B cell (primary cell): ENCODE measurements at regions not wholly inside any gene's neighbourhood (a gene's known extent, or its start where the extent isn't known, plus 50 kb on each side); places are given as distances from the start of the nearest gene placed in this dataset.

Experiments
- ATAC-seq: fragments of 200-7000 bp; cut with Tn5 transposase; one replicate; pipeline ENCODE4 v1.10.0; 2021; ENCODE audit warnings: low read depth, mild to moderate bottlenecking, moderate number of reproducible peaks, moderate library complexity
- CTCF ChIA-PET: fragments of 350-600 bp; sonication (Branson Sonifier 250); formaldehyde crosslinking; loops from one replicate; lab custom pipeline; 2021; ENCODE audit warnings: antibody characterized with exemption, inconsistent platforms; lab: Charles Lee
- POLR2A ChIA-PET: fragments of 350-600 bp; sonication (Branson Sonifier 250); formaldehyde crosslinking; loops from one replicate; lab custom pipeline; 2021; ENCODE audit warnings: antibody characterized with exemption; lab: Charles Lee
- DNase-seq: peaks from one replicate; pipeline ENCODE4 v3.0.0; 2013
- H2AFZ ChIP-seq: 2 replicates; pipeline ENCODE4 v1.6.1; 2012; ENCODE audit warnings: mild to moderate bottlenecking, low read depth, low read length; ENCODE audit not compliant: insufficient read depth, poor library complexity, severe bottlenecking
- H3K27ac ChIP-seq, 2 donors: 1 replicate in 1 of 2; 2 replicates in 1 of 2; pipeline ENCODE4 v1.5.1; 2012 to 2013; ENCODE audit warnings: low read length in 2 of 2, mild to moderate bottlenecking in 2 of 2, moderate library complexity in 1 of 2
- H3K27me3 ChIP-seq, 4 experiments: fragments of 200-600 bp in 1 of 4; sonication (generic) in 1 of 4; replicated peaks in 1 of 4; 1 replicate in 2 of 4; 2 replicates in 2 of 4; pipeline versions ENCODE4 v1.6.1 to v1.7.0; 2013 to 2016; ENCODE audit warnings: low read length in 3 of 4, mild to moderate bottlenecking in 2 of 4, mixed read lengths in 1 of 4, moderate library complexity in 1 of 4; ENCODE audit not compliant: insufficient read depth in 4 of 4, control insufficient read depth in 3 of 4; ENCODE audit errors: control extremely low read depth in 1 of 4
- H3K36me3 ChIP-seq, 2 experiments: replicated peaks in 1 of 2; 1 replicate in 1 of 2; 2 replicates in 1 of 2; pipeline versions ENCODE4 v1.6.1 to v1.7.1; 2013; ENCODE audit warnings: low read length in 1 of 2; ENCODE audit not compliant: insufficient read depth in 2 of 2, control insufficient read depth in 1 of 2; ENCODE audit errors: control extremely low read depth in 1 of 2, extremely low read depth in 1 of 2
- H3K4me1 ChIP-seq, 2 donors: fragments of 200-600 bp in 1 of 2; sonication (generic) in 1 of 2; 1 replicate in 1 of 2; 2 replicates in 1 of 2; pipeline versions ENCODE4 v1.5.1 to v1.6.1; 2013 to 2017; ENCODE audit warnings: low read length in 2 of 2; ENCODE audit not compliant: control insufficient read depth in 2 of 2, insufficient read depth in 2 of 2
- H3K4me2 ChIP-seq: replicated peaks from 2 replicates; pipeline ENCODE3; 2012; ENCODE audit warnings: mild to moderate bottlenecking, low read depth, low read length; ENCODE audit not compliant: poor library complexity, severe bottlenecking
- H3K4me3 ChIP-seq, 5 experiments: fragments of 200-600 bp in 1 of 5; sonication (generic) in 1 of 5; 1 replicate in 3 of 5; 2 replicates in 2 of 5; pipeline versions ENCODE4 v1.5.1 to v1.7.0; 2011 to 2016; ENCODE audit warnings: low read length in 4 of 5, mild to moderate bottlenecking in 4 of 5, low read depth in 2 of 5, control low read depth in 1 of 5, moderate library complexity in 1 of 5; ENCODE audit not compliant: insufficient read depth in 1 of 5; ENCODE audit errors: control extremely low read depth in 1 of 5, extremely low read depth in 1 of 5
- H3K79me2 ChIP-seq: fragments of 200-600 bp; sonication (generic); one replicate; pipeline ENCODE4 v1.6.0; 2016; ENCODE audit warnings: low read length; ENCODE audit not compliant: control insufficient read depth, insufficient read depth
- H3K9ac ChIP-seq: fragments of 200-600 bp; sonication (generic); 2 replicates; pipeline ENCODE4 v1.6.1; 2017; ENCODE audit warnings: mild to moderate bottlenecking, low read length, moderate library complexity
- H3K9me3 ChIP-seq, 3 donors: one replicate each; pipeline versions ENCODE4 v1.6.1 to v1.7.1; 2013; ENCODE audit warnings: low read length in 2 of 3; ENCODE audit not compliant: control insufficient read depth in 2 of 3, insufficient read depth in 1 of 3; ENCODE audit errors: control extremely low read depth in 1 of 3
- H4K20me1 ChIP-seq: 2 replicates; pipeline ENCODE4 v1.6.0; 2012; ENCODE audit warnings: mild to moderate bottlenecking, low read length; ENCODE audit not compliant: insufficient read depth, control insufficient read depth, poor library complexity, severe bottlenecking
- H3K27ac Mint-ChIP-seq: one replicate; pipeline ENCODE4 v1.8.0; 2021; ENCODE audit warnings: mixed read lengths
- H3K27me3 Mint-ChIP-seq: one replicate; pipeline ENCODE4 v1.8.0; 2021; ENCODE audit warnings: mixed read lengths
- H3K4me1 Mint-ChIP-seq: one replicate; pipeline ENCODE4 v1.8.0; 2021; ENCODE audit warnings: mixed read lengths
- H3K4me3 Mint-ChIP-seq: one replicate; pipeline ENCODE4 v1.8.0; 2021; ENCODE audit warnings: mixed read lengths
- H3K9me3 Mint-ChIP-seq: one replicate; pipeline ENCODE4 v1.8.0; 2022; ENCODE audit warnings: mixed read lengths; ENCODE audit not compliant: insufficient read depth
- EZH2 ChIP-seq: IDR thresholded peaks from 2 replicates; pipeline ENCODE4 v1.6.1; 2012; ENCODE audit warnings: borderline replicate concordance, low read depth, mild to moderate bottlenecking, moderate library complexity, low read length; ENCODE audit not compliant: insufficient read depth, poor library complexity, severe bottlenecking
- WGBS: methylation state at CpG from one replicate; pipeline ENCODE4 v1.1.5; 2013; ENCODE audit warnings: missing lambda C conversion rate; ENCODE audit not compliant: insufficient coverage; 5-methylcytosine and 5-hydroxymethylcytosine counted together
- intact Hi-C: fragments of 100-400 bp; cut with micrococcal nuclease; formaldehyde crosslinking; loops from one replicate; pipeline ENCODE4 v1.10.0; 2022
- TF ChIP-seq, protein P1 (sequence below): fragments of 200-600 bp; IDR thresholded peaks from one replicate; pipeline ENCODE4 v1.8.0; 2022; ENCODE audit warnings: antibody characterized with exemption, mild to moderate bottlenecking

DNA sequence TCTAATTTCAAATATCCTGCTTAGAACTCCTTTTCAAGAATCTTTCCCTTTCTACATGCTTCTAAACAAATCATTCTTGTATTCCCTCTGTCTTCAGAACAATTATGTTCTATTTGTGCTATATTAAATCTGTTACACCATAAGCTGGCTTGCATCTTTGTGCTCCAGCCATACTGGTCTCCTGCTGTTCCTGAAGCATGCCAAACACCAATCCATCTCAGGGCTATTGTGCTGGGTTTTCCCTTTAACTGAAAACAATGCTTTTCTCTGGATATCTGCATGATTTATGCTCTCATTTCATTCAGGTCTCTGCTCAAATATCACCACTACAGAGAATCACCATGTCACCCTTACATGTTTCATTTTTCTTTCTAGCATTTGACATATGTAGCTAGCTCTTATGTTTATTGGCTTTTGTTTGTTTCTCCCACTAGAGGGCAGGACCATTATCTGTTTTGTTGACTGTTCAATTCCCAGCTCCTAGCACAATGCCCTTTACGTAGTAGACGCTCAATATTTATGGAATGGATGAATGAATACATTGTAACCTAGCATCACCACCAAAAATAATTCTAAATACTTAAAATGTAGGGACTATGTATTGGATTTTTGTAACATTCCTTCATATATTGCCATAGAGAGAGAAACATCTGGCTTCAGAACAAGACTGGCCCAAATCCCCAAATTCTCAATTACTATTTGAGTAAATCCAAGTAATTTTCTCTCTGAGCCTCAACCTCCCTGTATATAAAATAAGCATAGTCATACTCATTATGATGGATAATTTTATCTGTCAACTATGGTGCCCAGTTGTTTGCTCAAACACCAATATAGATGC, 302.0 kb upstream of the SYT1 start:
- no peaks in the 10 kb centered on the region for H3K4me1 Mint-ChIP-seq
- ChIA-PET POLR2A (no interaction called here), CTCF (no interaction called here)
- no peaks in the 10 kb centered on the region for H3K27me3 Mint-ChIP-seq
- no peak overlapping the region for H3K27ac Mint-ChIP-seq
- no peaks in the 10 kb centered on the region for H3K36me3 ChIP-seq
- no peak overlapping the region for H3K27ac ChIP-seq
- no peak overlapping the region for H3K4me2 ChIP-seq
- H3K4me1 ChIP-seq = no peaks in the 10 kb centered on the region
- ATAC-seq (no peak), DNase-seq (no peak)
- H3K9me3 ChIP-seq = no peaks in the 10 kb centered on the region
- H3K4me3 Mint-ChIP-seq = no peak overlapping the region
- no peaks in the 10 kb centered on the region for H3K27me3 ChIP-seq
- no peaks in the 10 kb centered on the region for H3K79me2 ChIP-seq
- no peaks in the 10 kb centered on the region for H3K9me3 Mint-ChIP-seq
- intact Hi-C loops = loop anchor here (2.0 kb wide), 1 partner anchor 444 kb away; no protein-coding TSS in a partner anchor
- TF ChIP-seq EZH2 = no peak
- TF ChIP-seq, protein P1, sequence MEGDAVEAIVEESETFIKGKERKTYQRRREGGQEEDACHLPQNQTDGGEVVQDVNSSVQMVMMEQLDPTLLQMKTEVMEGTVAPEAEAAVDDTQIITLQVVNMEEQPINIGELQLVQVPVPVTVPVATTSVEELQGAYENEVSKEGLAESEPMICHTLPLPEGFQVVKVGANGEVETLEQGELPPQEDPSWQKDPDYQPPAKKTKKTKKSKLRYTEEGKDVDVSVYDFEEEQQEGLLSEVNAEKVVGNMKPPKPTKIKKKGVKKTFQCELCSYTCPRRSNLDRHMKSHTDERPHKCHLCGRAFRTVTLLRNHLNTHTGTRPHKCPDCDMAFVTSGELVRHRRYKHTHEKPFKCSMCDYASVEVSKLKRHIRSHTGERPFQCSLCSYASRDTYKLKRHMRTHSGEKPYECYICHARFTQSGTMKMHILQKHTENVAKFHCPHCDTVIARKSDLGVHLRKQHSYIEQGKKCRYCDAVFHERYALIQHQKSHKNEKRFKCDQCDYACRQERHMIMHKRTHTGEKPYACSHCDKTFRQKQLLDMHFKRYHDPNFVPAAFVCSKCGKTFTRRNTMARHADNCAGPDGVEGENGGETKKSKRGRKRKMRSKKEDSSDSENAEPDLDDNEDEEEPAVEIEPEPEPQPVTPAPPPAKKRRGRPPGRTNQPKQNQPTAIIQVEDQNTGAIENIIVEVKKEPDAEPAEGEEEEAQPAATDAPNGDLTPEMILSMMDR = no peak
- H4K20me1 ChIP-seq = no peaks in the 10 kb centered on the region
- no peak overlapping the region for H2AFZ ChIP-seq
- no CpG with 5 or more reads among the region's 2 CpGs for WGBS
- no peak overlapping the region for H3K9ac ChIP-seq
- no peak overlapping the region for H3K4me3 ChIP-seq

DNA sequence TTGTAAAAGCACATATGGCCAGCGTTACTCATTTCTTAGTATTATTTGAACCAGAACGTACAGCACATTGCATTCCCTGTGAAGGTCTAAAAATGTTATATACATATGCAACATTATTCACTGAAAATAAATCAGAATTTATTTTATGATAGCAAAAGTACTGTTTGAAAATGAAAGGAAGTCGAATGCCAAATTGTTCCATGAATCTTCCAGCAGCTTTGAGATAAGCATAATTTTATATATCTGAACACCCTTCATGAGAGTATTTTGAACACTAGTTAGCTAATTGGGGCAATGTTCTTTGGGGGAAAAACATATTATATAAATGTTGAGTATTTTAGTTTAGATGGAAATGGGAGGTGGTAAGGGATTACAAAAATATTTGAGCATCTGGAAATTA, 300.7 kb upstream of the SYT1 start:
- Histone ChIP-seq H3K27ac (no peak overlapping the region), H3K4me3 (no peak overlapping the region), H3K4me1 (no peaks in the 10 kb centered on the region), H3K9me3 (no peaks in the 10 kb centered on the region), H3K79me2 (no peaks in the 10 kb centered on the region), H4K20me1 (no peaks in the 10 kb centered on the region), H3K27me3 (no peaks in the 10 kb centered on the region), H3K4me2 (no peak overlapping the region), H3K36me3 (no peaks in the 10 kb centered on the region), H2AFZ (no peak overlapping the region), H3K9ac (no peak overlapping the region)
- H3K9me3 Mint-ChIP-seq = no peaks in the 10 kb centered on the region
- no peaks in the 10 kb centered on the region for H3K4me1 Mint-ChIP-seq
- WGBS = no CpG with 5 or more reads among the region's 3 CpGs
- H3K27me3 Mint-ChIP-seq = no peaks in the 10 kb centered on the region
- H3K4me3 Mint-ChIP-seq = no peak overlapping the region
- H3K27ac Mint-ChIP-seq = no peak overlapping the region
- DNase-seq (no peak), ATAC-seq (no peak)
- POLR2A ChIA-PET = no interaction called here
- no peak for TF ChIP-seq EZH2
- TF ChIP-seq, protein P1 = no peak
- CTCF ChIA-PET = no interaction called here
- intact Hi-C loops = loop anchor here (2.0 kb wide), 1 partner anchor 443 kb away; no protein-coding TSS in a partner anchor
